ENCODE measurements at regions not wholly inside any gene's neighbourhood (a gene's known extent, or its start where the extent isn't known, plus 50 kb on each side); places are given as distances from the start of the nearest gene placed in this dataset.

- TF ChIP-seq RBM39 (optimal IDR thresholded peaks at IDR 0.05; ENCODE audit: low read depth, low read length) (no peak), NEUROD1 (IDR thresholded peaks at IDR 0.05; ENCODE audit: borderline replicate concordance, low read depth, low read length, partially characterized antibody) (no peak), NUFIP1 (IDR thresholded peaks at IDR 0.05; ENCODE audit: partially characterized antibody) (no peak), HCFC1 (IDR thresholded peaks at IDR 0.05; ENCODE audit: low read depth, low read length) (no peak), THAP12 (CRISPR knock-in tag; IDR thresholded peaks at IDR 0.05) (no peak), ZFP30 (CRISPR knock-in tag; IDR thresholded peaks at IDR 0.05; ENCODE audit: borderline replicate concordance) (no peak)
These were observed 181.5 kb upstream of the MGAT5 start (continued) for GRCh38 chr2:134072341-134072740.

GRCh38 chr2:134073023-134073422 is 180.8 kb upstream of the MGAT5 start:
- H3K9me1 ChIP-seq (ENCODE audit: control insufficient read depth, insufficient read depth, low read length), result no peaks in the 10 kb centered on the region
- in situ Hi-C loops (cut with MboI), result no loop called here
- ChIA-PET CTCF (ENCODE audit: low intra/inter-chr PET ratio) (no interaction called here), POLR2A (no interaction called here)
- H3K27ac ChIP-seq (ENCODE audit: extremely low read depth, low read depth, low read length), result no peak overlapping the region
- no peaks in the 10 kb centered on the region for H3K9me3 ChIP-seq (replicated peaks; ENCODE audit: control insufficient read depth, insufficient read depth, low read depth, low read length)
- 0% methylated on average over 2 of the region's 2 CpGs for WGBS (ENCODE audit: insufficient coverage, low coverage, missing lambda C conversion rate)
- no peak for TF ChIP-seq RHOXF2B (CRISPR knock-in tag; conservative IDR thresholded peaks at IDR 0.05)
- TF ChIP-seq ATF2 (CRISPR knock-in tag; IDR thresholded peaks at IDR 0.05), result no peak
- no peak for TF ChIP-seq YBX1 (IDR thresholded peaks at IDR 0.05)
- TF ChIP-seq L3MBTL2 (IDR thresholded peaks at IDR 0.05), result no peak
- TF ChIP-seq ZNF79 (CRISPR knock-in tag; IDR thresholded peaks at IDR 0.05; ENCODE audit: low read depth), result no peak
- TF ChIP-seq KHSRP (IDR thresholded peaks at IDR 0.05), result no peak
- TF ChIP-seq PHB2 (IDR thresholded peaks at IDR 0.05; ENCODE audit: low read depth), result no peak
- intact Hi-C loops (cut with micrococcal nuclease), result loop anchor here (10.0 kb wide), 1 partner anchor 188 kb away; no protein-coding TSS in a partner anchor
- H3K4me3 ChIP-seq, result no peak overlapping the region
- no peak overlapping the region for H2AFZ ChIP-seq (ENCODE audit: low read depth, low read length)
- FAIRE-seq (no peak), DNase-seq (ENCODE audit: extremely low read depth in 1 of 4, low spot score in 3 of 4) (no peak), ATAC-seq (no peak)
- BruUV-seq (replicated peaks), result no TSS peak
- H3K4me1 ChIP-seq (replicated peaks in 1 of 2; ENCODE audit: control insufficient read depth in 2 of 2, insufficient read depth in 2 of 2, low read length in 2 of 2), result no peaks in the 10 kb centered on the region
- no peaks in the 10 kb centered on the region for H3K79me2 ChIP-seq (ENCODE audit: control insufficient read depth, insufficient read depth, low read length)
- H3K36me3 ChIP-seq (ENCODE audit: control insufficient read depth, insufficient read depth, low read length), result no peaks in the 10 kb centered on the region
- H4K20me1 ChIP-seq (replicated peaks; ENCODE audit: control insufficient read depth, insufficient read depth, low read length), result no peaks in the 10 kb centered on the region
- no peak overlapping the region for H3K9ac ChIP-seq (ENCODE audit: insufficient read depth in 1 of 2, low read depth in 2 of 2, low read length in 2 of 2)
- peaks cover 0 to 9% of the 10 kb centered on the region in 2 experiments; a peak in 3 of 5 replicates for H3K27me3 ChIP-seq (ENCODE audit: control insufficient read depth in 2 of 2, insufficient read depth in 2 of 2, low read length in 2 of 2)
- H3K4me2 ChIP-seq (ENCODE audit: insufficient read depth, low read length), result no peak overlapping the region
